HCT116 (cell line): ENCODE measurements at regions not wholly inside any gene's neighbourhood (a gene's known extent, or its start where the extent isn't known, plus 50 kb on each side); places are given as distances from the start of the nearest gene placed in this dataset.

ENCODE experiments used
- ATAC-seq: fragments of 200-7000 bp; cut with Tn5 transposase; 2 replicates; pipeline ENCODE4 v1.9.1; 2020; ENCODE audit warnings: mild to moderate bottlenecking, moderate library complexity
- BruUV-seq: library from RNA; stranded (reverse); fragments of 400-500 nt; replicated peaks from 2 replicates; lab custom pipeline; 2021; lab: Mats Ljungman, UMichigan
- CTCF ChIA-PET: fragments of 300-600 bp; sonication (Branson Sonifier 250); formaldehyde crosslinking; loops from one replicate; lab custom pipeline; 2021; ENCODE audit warnings: antibody characterized with exemption; lab: Charles Lee
- POLR2A ChIA-PET: fragments of 300-600, 350-600 bp; sonication (Branson Sonifier 250); formaldehyde crosslinking; loops from one replicate; lab custom pipeline; 2021; ENCODE audit warnings: antibody characterized with exemption; lab: Charles Lee
- RAD21 ChIA-PET, 2 experiments: fragments of 300-600 bp; sonication (Branson Sonifier 250); formaldehyde crosslinking; loops; one replicate each; lab custom pipeline; 2023; ENCODE audit warnings: low total read pairs in 2 of 2; ENCODE audit not compliant: uncharacterized antibody in 2 of 2, unreplicated experiment in 2 of 2, low non-redundant PET in 1 of 2; lab: Charles Lee
- DNase-seq: peaks from one replicate; pipeline ENCODE4 v3.0.0-alpha.2; 2010; ENCODE audit warnings: low read depth, low spot score
- H2AFZ ChIP-seq: fragments of 200-600 bp; shearing (Covaris generic), sonication (generic); 2 replicates; pipeline ENCODE4 v1.6.1; 2017; ENCODE audit warnings: low read depth, mixed run types, mixed read lengths, antibody characterized with exemption, low read length; ENCODE audit not compliant: poor library complexity, severe bottlenecking
- H3K27ac ChIP-seq: 2 replicates; pipeline ENCODE4 v1.5.1; 2012; ENCODE audit warnings: low read depth, low read length
- H3K27me3 ChIP-seq: fragments of 200-600 bp; sonication (generic); 2 replicates; pipeline ENCODE4 v1.6.1; 2016; ENCODE audit warnings: mixed run types, low read length, mixed read lengths; ENCODE audit not compliant: insufficient read depth
- H3K36me3 ChIP-seq, 2 experiments: fragments of 200-500 bp in 1 of 2; fragments of 200-600 bp in 1 of 2; sonication (Bioruptor generic) in 1 of 2; sonication (generic) in 1 of 2; 2 replicates each; pipeline versions ENCODE4 v1.5.1 to v1.6.1; 2014 to 2016; ENCODE audit warnings: low read length in 2 of 2, inconsistent platforms in 1 of 2, mixed read lengths in 1 of 2, mixed run types in 1 of 2; ENCODE audit not compliant: insufficient read depth in 2 of 2, control insufficient read depth in 1 of 2
- H3K4me1 ChIP-seq, 2 experiments: fragments of 200-600 bp in 1 of 2; sonication (generic) in 1 of 2; 2 replicates each; pipeline versions ENCODE4 v1.5.1 to v1.6.1; 2012 to 2017; ENCODE audit warnings: low read length in 2 of 2, inconsistent platforms in 1 of 2, mild to moderate bottlenecking in 1 of 2, mixed read lengths in 1 of 2, mixed run types in 1 of 2, moderate library complexity in 1 of 2; ENCODE audit not compliant: insufficient read depth in 2 of 2, control insufficient read depth in 1 of 2
- H3K4me2 ChIP-seq: fragments of 200-600 bp; sonication (generic); 2 replicates; pipeline ENCODE4 v1.6.1; 2017; ENCODE audit warnings: mixed run types, low read length, mixed read lengths
- H3K4me3 ChIP-seq, 2 experiments: fragments of 200-600 bp in 1 of 2; sonication (generic) in 1 of 2; replicated peaks in 1 of 2; 2 replicates each; pipeline ENCODE4 v1.5.1; 2011 to 2016; ENCODE audit warnings: low read length in 2 of 2, control low read depth in 1 of 2, low read depth in 1 of 2, mild to moderate bottlenecking in 1 of 2, mixed read lengths in 1 of 2, mixed run types in 1 of 2
- H3K79me2 ChIP-seq: fragments of 200-600 bp; sonication (generic); 2 replicates; pipeline ENCODE4 v1.6.1; 2017; ENCODE audit warnings: mild to moderate bottlenecking, mixed run types, low read length, moderate library complexity, mixed read lengths; ENCODE audit not compliant: insufficient read depth
- H3K9ac ChIP-seq: fragments of 200-600 bp; sonication (generic); 2 replicates; pipeline ENCODE4 v1.6.1; 2016; ENCODE audit warnings: low read length, mixed read lengths
- H3K9me2 ChIP-seq: fragments of 200-600 bp; sonication (generic), shearing (Covaris generic); 2 replicates; pipeline ENCODE4 v1.6.1; 2017; ENCODE audit warnings: mixed run types, mild to moderate bottlenecking, moderate library complexity; ENCODE audit not compliant: insufficient read depth
- H3K9me3 ChIP-seq, 2 experiments: fragments of 200-500 bp in 1 of 2; fragments of 200-600 bp in 1 of 2; sonication (Bioruptor generic) in 1 of 2; sonication (generic) in 1 of 2; 2 replicates each; pipeline ENCODE4 v1.6.1; 2014 to 2017; ENCODE audit warnings: low read length in 2 of 2, mixed read lengths in 2 of 2, inconsistent platforms in 1 of 2, low read depth in 1 of 2, mild to moderate bottlenecking in 1 of 2, mixed run types in 1 of 2, moderate library complexity in 1 of 2; ENCODE audit not compliant: control insufficient read depth in 1 of 2, insufficient read depth in 1 of 2
- H4K20me1 ChIP-seq: fragments of 200-600 bp; sonication (generic), shearing (Covaris generic); 2 replicates; pipeline ENCODE4 v1.6.1; 2017; ENCODE audit warnings: mixed run types, mild to moderate bottlenecking, moderate library complexity; ENCODE audit not compliant: insufficient read depth
- ATF3 ChIP-seq: IDR thresholded peaks from 2 replicates; pipeline ENCODE4 v1.6.1; 2012
- CTCF ChIP-seq, 3 experiments: fragments of 200-600 bp in 1 of 3; sonication (generic) in 1 of 3; IDR thresholded peaks in 2 of 3; conservative IDR thresholded peaks in 1 of 3; 2 replicates each; pipeline ENCODE4 v1.5.1; 2012 to 2017; ENCODE audit warnings: low read depth in 2 of 3, low read length in 2 of 3, antibody characterized with exemption in 1 of 3, borderline replicate concordance in 1 of 3, control low read depth in 1 of 3, mild to moderate bottlenecking in 1 of 3, mixed read lengths in 1 of 3, mixed run types in 1 of 3, moderate library complexity in 1 of 3; ENCODE audit not compliant: insufficient read depth in 1 of 3
- EZH2 ChIP-seq: fragments of 200-600 bp; sonication (generic); IDR thresholded peaks from 2 replicates; pipeline ENCODE4 v1.6.1; 2017; ENCODE audit warnings: antibody characterized with exemption, mixed run types
- POLR2A ChIP-seq: IDR thresholded peaks from 2 replicates; pipeline ENCODE4 v1.7.0; 2011; ENCODE audit warnings: borderline replicate concordance; ENCODE audit not compliant: insufficient read depth, insufficient read length; ENCODE audit errors: extremely low read depth
- POLR2AphosphoS5 ChIP-seq: IDR thresholded peaks from 2 replicates; pipeline ENCODE4 v1.6.1; 2011; ENCODE audit warnings: mild to moderate bottlenecking, low read depth, low read length, moderate library complexity
- RAD21 ChIP-seq: IDR thresholded peaks from 2 replicates; pipeline ENCODE4 v1.6.1; 2012; ENCODE audit warnings: low read depth, mild to moderate bottlenecking
- SP1 ChIP-seq: IDR thresholded peaks from 2 replicates; pipeline ENCODE4 v1.6.1; 2012; ENCODE audit warnings: low read depth
- intact Hi-C: fragments of 100-400 bp; cut with micrococcal nuclease; formaldehyde crosslinking; loops from 2 replicates; pipeline ENCODE4 v1.10.0; 2022

- no peak for TF ChIP-seq POLR2AphosphoS5
These were observed 135.3 kb upstream of the GLI2 start (continued) for GRCh38 chr2:120600335-120600734.

- H3K4me1 ChIP-seq, result peaks cover 0 to 6% of the 10 kb centered on the region in 2 experiments; a peak in 1 of 4 replicates
- H3K4me3 ChIP-seq, result no peak overlapping the region
- intact Hi-C loops, result no loop called here
- no peaks in the 10 kb centered on the region for H3K79me2 ChIP-seq
- ATAC-seq (no peak), DNase-seq (no peak)
- H2AFZ ChIP-seq, result no peak overlapping the region
- ChIA-PET CTCF (no interaction called here), RAD21 (no interaction called here), POLR2A (no interaction called here)
- no peak overlapping the region for H3K4me2 ChIP-seq
- no TSS peak for BruUV-seq
- H3K27me3 ChIP-seq, result no peaks in the 10 kb centered on the region
- no peaks in the 10 kb centered on the region for H3K36me3 ChIP-seq
- H3K27ac ChIP-seq, result no peak overlapping the region
- no peaks in the 10 kb centered on the region for H4K20me1 ChIP-seq
- H3K9me3 ChIP-seq, result no peaks in the 10 kb centered on the region
- TF ChIP-seq SP1 (no peak), RAD21 (no peak), CTCF (IDR thresholded peaks at IDR 0.05 in 2 of 3, conservative IDR thresholded peaks at IDR 0.05 in 1 of 3; ENCODE audit: borderline replicate concordance in 1 of 3, insufficient read depth in 1 of 3, low read depth in 2 of 3, low read length in 2 of 3) (no peak), POLR2A (no peak), ATF3 (no peak), EZH2 (no peak)
- H3K9ac ChIP-seq, result no peak overlapping the region
- H3K9me2 ChIP-seq, result no peaks in the 10 kb centered on the region
These were observed 134.9 kb upstream of the GLI2 start for GRCh38 chr2:120600786-120601185.
